HG02981 (cell line): ENCODE measurements at regions not wholly inside any gene's neighbourhood (a gene's known extent, or its start where the extent isn't known, plus 50 kb on each side); places are given as distances from the start of the nearest gene placed in this dataset.

Source experiments
- ATAC-seq: cut with Tn5 transposase; IDR thresholded peaks from one replicate; pipeline ENCODE4 v1.9.1; 2021; ENCODE audit warnings: mild to moderate bottlenecking, moderate library complexity; ENCODE audit not compliant: unreplicated experiment

GRCh38 chr4:151811403-151811802, 50.6 kb upstream of the GATB start:
- ATAC-seq = no peak
